GM20000 (cell line): ENCODE measurements at regions not wholly inside any gene's neighbourhood (a gene's known extent, or its start where the extent isn't known, plus 50 kb on each side); places are given as distances from the start of the nearest gene placed in this dataset.

ENCODE experiments used
- DNase-seq: peaks from one replicate; pipeline ENCODE4 v3.0.0; 2012; ENCODE audit warnings: low spot score
- TF ChIP-seq, protein P1 (sequence below): IDR thresholded peaks from 2 replicates; pipeline ENCODE4 v1.5.1; 2012; ENCODE audit warnings: mild to moderate bottlenecking, control low read depth; ENCODE audit errors: extremely low read depth, missing control alignments

DNA sequence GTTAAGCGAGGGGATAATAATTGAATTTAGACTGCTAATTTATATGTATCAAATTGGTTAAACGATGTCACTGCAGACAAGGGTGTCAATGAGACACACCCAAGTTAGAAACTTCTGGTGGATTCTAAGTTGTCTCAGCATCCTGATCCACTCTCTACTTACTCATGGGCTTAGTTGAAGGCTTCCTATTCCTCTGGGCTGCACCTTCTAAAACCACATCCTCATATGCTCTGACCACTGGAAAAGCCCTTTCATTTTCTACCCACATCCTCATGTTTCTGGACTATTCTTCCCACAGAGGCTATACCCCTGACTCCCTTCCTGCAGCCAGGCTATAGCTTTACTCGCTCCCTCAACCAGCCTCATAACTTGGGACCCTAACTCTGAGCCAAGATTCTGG lies 493.8 kb downstream of the VRK1 start:
- no peak for DNase-seq
- TF ChIP-seq, protein P1, sequence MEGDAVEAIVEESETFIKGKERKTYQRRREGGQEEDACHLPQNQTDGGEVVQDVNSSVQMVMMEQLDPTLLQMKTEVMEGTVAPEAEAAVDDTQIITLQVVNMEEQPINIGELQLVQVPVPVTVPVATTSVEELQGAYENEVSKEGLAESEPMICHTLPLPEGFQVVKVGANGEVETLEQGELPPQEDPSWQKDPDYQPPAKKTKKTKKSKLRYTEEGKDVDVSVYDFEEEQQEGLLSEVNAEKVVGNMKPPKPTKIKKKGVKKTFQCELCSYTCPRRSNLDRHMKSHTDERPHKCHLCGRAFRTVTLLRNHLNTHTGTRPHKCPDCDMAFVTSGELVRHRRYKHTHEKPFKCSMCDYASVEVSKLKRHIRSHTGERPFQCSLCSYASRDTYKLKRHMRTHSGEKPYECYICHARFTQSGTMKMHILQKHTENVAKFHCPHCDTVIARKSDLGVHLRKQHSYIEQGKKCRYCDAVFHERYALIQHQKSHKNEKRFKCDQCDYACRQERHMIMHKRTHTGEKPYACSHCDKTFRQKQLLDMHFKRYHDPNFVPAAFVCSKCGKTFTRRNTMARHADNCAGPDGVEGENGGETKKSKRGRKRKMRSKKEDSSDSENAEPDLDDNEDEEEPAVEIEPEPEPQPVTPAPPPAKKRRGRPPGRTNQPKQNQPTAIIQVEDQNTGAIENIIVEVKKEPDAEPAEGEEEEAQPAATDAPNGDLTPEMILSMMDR = no peak

DNA sequence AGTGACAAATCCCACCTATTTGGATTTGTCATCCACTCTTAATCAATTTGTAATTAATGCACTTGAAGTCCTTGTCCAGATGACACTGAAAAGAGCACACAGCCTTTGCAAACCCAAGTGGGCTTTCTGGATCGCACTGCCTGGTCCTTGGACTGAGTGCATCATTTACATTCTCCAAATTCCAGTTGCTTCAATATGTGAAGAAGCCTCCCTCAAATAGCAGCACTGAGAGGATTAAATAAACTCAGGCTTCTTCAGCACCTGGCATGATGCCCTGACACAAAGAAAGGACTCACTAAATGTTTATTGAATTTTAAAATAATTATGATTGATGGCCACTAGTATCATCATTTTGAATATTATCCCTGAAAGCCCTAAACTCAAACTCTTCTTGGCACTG lies 496.5 kb downstream of the VRK1 start:
- TF ChIP-seq, protein P1 = no peak

DNA sequence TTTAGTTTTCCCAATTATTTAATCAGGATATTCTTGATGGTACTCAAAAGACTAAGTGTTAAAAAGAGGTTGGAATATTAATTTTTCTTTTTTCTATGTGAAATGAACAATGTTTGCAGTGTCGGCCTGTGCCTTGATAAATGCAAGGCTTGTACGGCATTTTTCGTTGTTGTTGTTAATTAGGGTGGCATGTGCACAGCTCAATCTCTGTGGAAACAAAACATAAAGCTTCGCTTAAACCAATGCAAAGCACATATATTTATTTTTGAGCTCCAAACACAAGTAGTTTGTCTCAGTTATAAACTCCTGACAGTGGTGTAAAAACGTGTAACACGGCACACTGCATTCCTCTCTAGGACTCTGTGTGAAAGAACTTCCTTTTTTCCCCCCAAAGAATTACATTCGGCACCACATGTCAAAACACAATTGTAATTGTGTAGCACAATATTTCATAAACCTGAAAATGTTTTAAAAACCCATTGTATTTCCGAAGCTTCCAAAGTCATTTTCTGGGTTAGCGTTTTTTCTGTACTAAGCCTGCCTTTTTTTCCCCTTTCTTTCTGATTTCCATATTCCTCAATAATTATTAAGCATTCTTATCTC lies 498.0 kb downstream of the VRK1 start:
- TF ChIP-seq, protein P1 = no peak
- no peak for DNase-seq

More for the DNA sequence above, 496.5 kb downstream of the VRK1 start:
- DNase-seq = no peak

DNA sequence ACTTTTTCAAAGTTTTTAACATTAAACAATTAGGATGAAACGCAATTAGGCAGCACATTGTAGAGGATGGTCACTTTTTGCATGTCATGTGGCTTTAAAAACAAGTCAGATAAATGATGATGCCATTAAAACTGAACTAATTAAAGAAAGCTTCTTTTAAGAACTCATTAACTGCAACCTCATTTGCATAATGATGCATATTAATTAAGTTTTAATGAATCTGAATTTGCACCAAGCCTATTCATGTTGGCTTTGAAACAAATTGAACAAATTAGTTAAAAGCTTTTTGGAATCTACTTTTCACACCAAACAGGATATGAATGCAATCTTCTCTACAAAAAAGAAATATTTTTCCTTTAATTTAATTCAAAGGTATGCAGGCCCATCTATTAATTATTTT lies 499.0 kb downstream of the VRK1 start:
- DNase-seq = no peak
- TF ChIP-seq, protein P1 = no peak

DNA sequence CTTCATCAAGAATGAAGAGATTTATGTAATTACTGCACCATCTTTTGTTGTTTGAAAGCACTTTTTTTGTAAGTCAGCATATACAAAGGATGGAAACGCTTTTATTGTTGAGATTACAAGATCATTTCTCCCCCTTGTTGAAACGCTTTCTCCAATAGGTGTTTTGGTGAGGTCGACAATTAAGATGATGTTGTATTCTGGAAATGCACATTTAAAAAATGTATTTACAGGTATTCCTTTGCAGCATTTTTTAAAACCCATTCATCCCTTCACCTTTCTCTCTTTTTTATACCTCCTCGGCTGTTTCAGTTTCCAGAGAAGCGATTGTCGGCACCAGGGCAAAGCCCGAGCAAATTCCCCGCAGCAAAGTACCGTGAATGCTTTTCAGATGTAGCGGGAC lies 499.9 kb downstream of the VRK1 start:
- DNase-seq = no peak
- TF ChIP-seq, protein P1 = no peak

DNA sequence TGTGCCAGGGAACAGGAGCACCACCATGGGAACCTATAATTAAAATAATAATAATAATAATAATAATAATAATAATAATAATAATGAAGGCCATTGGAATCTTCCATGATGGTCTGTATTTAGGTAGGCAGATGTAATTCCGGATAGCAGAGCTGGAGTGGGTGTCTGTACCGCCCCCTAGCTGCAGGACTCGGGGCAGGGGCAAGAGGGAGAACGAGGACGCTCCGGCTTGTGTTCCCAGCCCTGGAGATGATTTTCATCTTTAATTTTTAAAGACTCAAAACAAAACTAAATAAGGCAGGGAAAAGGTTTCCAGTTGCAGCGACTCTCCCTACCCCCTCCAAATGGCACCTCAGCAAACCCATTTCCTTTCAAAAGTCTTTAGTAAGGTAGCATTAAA lies 501.1 kb downstream of the VRK1 start:
- no peak for DNase-seq
- TF ChIP-seq, protein P1 = no peak

DNA sequence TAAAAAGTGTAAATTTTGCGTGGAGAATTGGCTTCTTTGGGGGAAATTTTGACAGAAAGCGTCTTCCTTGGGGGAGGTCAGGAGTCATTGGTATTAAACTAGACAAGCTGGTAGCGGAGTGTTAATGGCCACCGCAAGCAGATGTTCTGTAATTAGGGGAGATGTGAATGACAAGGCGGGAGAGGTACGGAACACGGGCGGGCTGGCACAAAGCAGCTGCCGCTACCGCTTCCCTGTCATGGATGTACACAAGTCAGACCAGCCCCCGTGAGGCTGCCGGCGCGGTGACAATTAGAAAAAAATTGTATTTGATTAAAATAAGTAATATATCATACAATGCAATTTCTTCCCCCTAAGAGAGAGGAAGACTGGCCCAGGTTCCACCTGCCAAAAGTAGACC lies 501.6 kb downstream of the VRK1 start:
- no peak for DNase-seq
- TF ChIP-seq, protein P1 = no peak
